NCI-H345 (cell line): ENCODE measurements at regions not wholly inside any gene's neighbourhood (a gene's known extent, or its start where the extent isn't known, plus 50 kb on each side); places are given as distances from the start of the nearest gene placed in this dataset.
"Not testable (repeated sequence)": the region's sequence is repeated elsewhere in the genome, so short reads cannot be mapped to it uniquely, and the experiment has no call there.

Experiments used
- DNase-seq: peaks from one replicate; lab custom pipeline; 2025; lab: John Stamatoyannopoulos, UW

DNA sequence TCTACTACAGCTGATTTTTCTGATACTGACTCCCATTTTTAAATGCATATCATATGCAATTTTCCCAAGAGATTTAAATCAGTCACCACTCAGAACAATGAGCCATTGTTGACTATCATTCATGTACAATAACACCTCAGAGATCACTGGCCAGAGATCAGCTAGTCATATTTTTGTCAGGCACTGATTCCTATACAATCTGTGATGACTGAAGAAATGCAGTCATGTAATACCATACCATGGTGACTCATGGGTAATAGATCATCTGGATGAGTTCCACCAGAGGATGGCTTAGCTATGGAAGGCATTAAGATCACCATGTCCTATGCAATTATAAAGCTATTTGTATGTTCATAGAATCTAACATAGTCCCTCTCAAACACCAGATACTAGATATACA lies 285.7 kb upstream of the DCC start:
- no peak for DNase-seq

DNA sequence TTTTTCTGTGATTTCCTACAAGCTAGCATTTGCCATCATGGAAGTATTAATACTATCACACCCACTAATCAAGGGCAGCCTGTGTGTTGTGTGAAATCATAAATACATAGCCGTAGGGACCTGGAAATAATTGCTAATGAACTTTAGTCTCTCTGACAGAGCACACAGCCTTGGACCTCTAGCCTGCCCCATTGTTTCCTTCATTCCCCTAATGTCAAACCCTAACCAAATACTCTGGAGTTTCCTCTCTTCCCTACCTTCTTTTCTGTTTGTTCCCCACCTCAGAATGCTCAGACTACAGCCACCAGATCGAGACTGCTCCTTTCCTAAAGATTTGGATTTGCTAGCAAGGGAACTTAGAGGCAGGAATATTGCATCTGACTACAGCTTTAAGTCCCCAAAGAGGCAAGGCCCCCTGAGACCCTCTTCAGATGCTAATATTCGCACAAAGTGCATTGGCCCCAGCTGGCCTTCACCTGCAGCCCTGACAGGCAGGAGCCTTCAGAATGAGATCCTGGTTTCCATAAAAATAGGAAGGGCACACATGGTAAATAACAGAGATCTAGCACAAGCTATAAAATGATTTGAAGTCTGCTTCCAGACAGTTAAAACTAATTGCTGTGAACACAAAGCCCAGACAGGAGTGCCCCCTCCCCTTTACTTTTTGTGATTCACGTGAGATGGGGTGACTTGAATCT lies 279.2 kb upstream of the DCC start:
- DNase-seq: no peak

DNA sequence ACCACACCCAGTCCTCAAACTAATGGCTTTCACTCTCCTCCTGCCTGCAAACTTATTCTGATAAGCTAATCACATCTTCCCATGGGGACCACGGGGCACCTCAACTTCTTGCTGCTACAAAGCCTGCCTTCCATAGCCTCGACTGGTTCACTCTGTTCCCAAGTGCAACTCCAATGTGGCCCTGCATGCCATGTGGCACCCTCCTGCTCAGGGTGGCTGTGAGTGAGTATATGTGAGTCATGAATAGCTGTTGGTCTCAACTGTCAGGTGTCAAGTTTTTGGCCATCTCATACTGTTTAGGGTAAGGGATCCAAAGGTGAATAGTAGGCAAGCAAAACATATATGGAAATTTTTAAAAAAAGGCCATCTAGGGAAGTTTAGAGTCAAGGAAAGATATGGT lies 276.1 kb upstream of the DCC start:
- DNase-seq: no peak

DNA sequence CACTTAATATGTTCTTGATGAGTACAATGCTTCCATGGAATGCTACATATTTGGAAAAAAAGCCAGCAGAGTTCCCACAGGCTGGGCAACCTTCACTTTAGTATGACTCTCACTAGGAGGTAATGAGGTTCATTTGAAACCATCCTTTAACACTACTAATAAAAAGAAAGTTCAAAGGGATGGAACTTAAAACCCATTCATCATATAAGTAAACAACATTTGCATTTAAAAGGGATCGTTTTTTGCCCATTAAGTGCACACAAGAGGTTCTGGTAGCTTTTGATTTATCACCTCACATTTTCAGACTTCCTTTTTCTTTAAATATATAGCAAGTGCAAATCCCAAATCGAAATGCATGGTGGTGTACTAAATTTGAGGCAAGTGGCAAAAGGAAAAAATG lies 270.8 kb upstream of the DCC start:
- DNase-seq: no peak

DNA sequence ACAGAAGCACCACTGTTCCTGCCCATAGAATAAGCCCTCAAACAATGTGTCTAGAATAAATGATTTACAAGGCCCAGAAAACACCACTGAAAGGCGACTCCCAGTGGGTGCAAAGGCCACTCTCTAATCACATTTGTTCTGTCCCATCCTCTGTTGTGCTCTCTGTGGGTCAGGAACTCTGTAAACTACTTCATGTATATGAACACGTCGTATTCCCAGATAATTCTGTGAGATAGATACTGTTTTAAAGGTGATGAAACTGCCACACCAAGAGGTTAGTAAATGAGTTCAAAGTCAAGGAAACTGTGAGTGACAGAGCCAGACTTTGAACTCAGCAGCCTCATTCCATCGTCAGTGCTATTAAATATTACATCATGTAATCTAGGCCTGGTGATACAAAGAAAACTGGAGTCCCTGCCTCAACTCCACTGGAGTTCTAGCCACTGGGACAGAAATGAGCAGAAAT lies 269.7 kb upstream of the DCC start:
- DNase-seq: no peak

DNA sequence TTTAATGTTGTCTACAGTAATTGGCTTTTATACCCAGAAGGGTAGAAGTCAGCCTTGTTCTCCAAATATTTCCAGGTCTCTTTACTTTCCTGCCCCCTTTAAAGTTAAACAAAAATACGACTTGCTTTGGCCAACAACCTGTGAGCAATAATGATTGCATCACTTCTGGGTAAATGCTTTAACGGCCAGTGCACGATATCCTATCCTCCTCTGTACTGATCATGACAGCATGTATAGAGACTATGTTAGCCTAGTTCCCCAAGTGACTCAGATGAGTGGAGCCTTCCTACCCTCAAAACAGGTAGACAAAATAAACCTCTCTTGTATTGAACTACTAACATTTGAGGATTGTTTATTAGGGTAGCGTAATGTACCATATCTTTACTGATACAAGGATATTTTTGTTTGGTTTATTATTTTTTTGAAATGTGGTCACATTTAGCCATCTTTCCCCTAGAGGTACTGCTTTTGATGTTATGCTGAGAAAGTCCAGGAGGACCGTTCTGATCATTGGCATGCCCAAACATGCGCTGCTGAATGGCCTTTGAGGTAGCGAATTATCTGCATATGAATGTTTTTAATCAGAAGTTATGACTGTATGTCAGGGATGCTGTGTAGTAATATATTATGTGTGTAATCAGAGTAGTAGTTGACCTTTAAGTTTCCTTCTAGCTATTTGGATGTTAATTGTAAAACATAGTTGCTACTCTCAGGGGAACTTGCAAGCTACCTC lies 262.6 kb upstream of the DCC start:
- DNase-seq: no peak

DNA sequence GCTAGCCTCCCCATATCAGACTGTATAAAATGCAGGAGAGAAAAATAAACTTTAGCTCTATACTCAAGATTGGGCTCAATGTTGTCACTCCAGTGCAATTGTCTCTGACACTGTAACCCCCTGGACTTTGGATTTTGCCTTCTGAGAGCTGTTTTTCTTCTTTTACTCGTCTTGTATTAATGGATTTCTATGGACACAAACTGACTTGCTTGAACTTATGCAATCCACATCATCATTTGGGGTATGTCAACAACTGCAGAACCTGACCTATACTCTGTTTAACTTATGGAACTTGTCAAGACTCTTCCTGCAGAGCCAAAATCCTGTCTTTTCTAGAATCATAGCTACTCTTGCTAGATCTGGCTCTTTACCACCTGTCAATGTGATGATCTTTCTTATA lies 257.8 kb upstream of the DCC start:
- no peak for DNase-seq

DNA sequence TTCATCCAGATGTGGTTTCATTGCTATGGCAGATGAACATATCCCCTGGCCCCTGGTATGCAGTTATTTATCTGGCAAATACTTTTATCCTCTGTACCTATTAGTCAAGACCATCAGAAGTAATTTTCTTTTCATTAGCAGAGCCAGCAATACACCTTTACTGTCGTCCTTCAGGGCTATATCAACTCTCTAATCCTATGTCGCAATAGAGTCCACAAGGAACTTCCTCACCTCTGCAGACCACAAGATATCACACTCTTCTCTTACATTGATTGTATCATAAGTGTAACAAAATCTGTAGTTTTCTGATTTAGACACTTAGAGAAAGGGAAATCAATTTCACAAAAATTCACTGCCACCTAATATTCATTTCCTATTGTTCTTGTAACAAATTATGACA lies 252.9 kb upstream of the DCC start:
- DNase-seq: no peak

DNA sequence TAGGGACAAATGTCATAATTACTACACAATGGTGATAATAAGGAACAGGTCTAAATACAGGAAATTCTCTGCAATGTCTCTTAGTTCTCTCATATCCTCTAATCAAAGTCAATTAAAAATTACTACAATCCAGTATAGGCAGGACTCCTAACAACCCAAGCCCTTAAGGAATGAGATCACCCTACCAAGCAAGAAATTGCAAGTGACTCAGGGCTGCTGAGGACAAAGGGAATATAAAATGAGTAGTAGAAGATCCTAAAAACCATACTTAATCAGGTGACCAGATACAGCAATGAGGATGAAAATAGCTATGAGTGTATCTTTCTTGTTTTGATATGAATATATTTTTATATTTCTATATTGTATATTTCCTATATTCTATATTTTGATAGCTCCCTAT lies 250.0 kb upstream of the DCC start:
- no peak for DNase-seq

DNA sequence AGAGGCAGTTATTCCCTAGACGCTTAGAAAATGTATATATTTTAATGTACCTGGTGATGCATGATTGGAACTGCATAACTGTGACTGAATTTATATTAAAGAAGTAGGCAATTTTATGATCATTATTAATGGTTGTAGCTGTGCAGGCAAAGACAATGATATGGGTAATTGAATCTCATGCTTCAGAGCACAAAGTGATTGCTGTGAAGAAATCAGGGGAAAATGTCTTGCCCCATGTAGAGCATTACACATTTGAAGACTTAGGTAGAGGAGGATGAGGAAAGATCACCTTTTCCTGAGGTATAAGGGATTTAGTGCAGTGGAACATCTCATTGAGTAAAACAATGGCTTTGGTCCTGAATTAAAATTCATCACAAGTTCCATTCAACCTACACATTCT lies 246.8 kb upstream of the DCC start:
- DNase-seq: no peak

DNA sequence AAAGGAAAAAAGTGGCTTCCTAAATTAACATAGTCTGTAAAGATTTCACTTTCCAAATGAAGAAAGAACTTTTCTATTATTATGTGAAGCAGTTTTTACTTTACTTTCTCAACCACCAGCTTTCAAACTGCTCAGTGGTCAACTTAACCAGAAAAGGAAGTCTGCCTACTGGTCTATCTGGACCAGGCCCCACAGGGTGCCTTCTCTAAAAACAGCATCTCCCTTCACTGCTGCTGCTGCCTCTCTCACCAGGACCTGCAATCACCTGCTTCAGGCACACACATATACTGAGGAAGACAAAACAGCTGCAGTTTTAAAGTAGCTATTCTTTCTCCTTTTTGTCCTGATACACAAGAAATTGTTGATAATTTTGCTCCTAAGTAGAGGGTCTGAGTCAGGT lies 221.3 kb upstream of the DCC start:
- DNase-seq: no peak

DNA sequence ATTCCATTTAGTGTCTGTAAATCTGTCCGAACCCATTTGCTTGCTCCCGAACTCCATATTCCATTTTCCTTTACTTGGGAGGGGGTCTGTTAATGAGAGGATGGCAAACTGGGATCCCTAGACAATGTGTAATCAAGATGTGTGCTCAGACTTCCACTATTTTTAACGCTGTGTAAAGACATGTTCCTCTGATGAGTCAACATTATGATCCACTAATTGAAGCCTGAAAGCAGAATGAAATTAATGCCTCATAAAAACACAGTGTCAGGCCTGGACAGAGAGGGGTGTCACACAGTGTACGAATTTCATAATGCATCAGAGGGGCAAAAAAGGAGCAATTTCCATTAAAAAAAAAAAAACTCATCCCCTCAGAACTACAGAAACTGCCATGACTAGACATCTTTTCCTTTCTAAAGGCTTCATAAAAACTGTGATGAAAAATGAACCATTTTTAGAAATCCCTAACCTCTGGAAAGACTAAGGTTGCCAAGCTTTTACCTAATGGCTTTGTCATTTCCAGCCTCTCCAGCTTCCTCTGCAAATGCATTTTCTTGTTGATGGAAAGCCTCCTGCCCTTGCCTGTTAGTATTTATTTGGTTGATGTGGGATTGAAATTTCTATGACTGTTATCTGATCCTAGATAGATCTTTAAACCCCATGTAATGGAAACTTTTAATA lies 209.2 kb upstream of the DCC start:
- no peak for DNase-seq

DNA sequence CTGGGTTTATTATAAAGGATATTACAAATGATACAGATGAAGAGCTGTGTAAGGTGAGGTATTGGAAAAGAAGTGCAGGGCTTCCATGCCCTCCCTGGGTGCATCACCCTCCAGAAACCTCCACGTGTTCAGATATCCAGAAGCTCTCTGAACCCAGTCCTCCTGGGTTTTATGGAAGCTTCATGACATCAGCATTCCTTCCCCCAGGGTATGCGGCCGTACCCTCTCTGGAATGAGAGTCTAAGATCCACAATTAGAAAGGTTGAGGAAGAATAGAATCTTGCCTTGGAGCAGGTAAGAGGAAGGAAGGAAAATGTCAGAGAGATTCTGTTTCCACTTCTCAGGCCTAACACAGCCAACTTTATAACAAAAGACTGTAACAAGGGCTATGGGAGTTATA lies 208.2 kb upstream of the DCC start:
- DNase-seq: no peak

DNA sequence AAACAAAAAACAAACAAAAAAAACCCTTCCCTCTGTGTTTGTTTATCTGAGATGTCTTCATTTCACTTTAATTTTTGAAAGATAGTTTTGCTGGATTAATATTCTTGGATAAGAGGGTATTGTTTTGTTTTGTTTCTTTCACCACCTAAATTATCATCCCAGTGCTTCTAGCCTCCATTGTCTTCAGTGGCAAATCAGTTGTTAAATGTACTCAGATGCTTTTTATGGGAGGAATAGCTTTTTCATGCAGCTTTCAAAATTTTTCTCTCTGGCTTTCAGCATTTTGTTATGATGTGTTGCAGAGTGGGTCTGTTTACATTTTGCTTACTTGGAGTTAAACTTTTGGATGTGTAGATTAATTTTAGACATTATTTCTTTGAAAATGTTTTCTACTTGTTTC lies 203.5 kb upstream of the DCC start:
- no peak for DNase-seq

DNA sequence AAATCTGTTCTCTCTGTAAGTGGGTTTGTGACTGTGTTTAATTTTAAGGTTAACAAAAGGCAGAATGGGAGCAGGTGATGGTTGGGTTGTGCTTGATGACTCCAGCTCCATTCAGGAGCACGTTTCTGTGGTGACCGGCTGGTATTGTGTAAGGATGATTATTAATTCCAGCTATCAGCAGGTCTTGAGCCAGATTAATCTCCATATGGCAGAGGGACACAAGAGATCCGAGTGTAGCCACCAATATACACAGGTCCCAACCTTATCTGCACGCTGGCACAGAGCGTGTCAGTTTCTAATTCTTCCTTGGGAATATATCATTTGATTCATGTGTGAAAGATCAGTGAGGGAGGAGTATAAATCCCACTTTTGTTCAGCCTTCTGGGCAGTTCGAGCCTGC lies 199.0 kb upstream of the DCC start:
- DNase-seq: no peak

DNA sequence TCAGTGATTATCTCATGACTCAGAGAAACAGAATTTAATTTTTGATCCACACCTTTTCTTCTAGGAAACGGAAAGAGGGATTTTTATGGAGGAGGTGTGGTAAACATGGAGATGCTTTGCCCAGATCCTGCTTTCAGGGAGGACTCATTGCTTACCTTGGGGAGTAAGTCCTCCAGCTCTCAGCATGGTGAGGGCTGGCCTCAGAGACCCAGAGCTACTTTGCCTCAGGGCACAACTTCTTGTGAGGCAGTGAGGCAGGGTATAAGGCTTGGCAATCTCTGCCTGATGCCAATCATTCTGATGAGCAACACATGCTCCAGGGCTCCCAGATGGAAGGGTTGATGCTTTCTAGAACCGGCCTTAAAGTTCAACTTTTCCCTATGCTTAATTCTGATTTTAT lies 189.9 kb upstream of the DCC start:
- DNase-seq: no peak

DNA sequence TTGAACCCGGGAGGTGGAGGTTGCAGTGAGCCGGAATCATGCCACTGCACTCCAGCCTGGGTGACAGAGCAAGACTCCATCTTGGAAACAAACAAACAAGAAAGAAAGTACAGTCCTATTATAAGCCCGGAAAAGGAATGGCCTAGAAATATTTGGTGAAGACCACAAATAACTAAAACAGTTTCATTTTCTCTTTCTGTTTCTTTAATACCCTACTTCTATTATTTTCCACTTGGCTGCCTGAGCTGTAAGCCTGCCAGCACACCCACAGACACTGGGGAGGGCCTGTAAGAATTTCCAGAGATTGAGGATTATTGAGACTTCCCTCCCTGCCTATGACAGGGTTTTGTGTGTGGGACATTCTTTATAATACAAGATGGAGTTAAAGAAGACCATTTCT lies 188.0 kb upstream of the DCC start:
- DNase-seq: no peak

DNA sequence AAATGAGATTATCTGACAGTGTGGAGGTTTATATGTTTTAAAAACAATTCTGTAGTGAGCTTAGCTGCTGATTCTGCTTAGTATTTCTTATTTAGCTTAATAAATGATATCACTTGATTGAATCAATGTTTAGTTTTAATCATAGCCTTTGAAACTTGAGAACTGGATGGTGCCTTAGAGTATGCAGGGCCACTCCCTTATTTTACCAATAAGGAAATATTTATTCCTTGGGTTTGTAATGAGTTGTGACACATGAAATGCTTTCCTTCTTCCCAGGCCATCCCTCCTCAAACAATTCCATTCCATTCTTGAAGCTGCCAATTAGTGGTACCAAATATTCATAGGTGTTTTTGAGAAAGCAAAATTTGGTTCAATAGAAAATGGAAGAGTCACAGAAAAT lies 183.8 kb upstream of the DCC start:
- DNase-seq: no peak

DNA sequence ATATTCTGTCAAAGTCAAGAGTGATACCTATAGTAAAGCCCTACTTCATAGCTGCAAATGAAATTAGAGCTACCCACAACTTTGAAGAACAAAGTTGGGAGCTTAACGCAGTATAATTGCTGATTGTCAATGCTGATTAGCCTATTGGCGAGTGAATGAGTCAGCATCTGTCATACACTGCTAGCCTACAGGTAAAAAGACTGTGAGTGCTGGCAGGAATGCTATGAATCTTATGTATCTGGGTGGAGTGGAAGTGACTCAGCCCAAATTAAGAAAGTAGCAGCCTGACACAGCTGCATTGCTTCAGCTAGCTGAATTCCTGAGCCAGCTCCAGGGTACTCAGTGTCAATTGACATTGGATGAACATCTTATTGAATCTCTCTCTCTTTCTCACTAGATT lies 179.4 kb upstream of the DCC start:
- no peak for DNase-seq

DNA sequence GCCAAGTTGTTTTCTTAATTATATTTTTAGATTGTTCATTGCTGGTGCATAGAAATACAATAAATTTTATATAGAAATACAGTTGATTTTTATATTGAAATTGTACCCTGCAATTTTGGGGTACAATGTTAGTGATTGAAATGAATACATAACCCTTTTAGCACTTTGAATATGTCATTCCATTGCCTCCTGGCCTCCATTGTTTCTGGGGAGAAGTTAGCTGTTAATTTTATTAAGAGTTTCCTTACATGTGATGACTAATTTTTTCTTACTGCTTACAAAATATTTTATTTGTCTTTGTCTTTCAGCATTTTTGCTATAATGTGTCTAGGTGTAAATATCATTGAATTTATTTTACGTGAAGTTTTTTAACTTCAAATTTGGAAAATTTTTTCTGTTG lies 176.5 kb upstream of the DCC start:
- no peak for DNase-seq

DNA sequence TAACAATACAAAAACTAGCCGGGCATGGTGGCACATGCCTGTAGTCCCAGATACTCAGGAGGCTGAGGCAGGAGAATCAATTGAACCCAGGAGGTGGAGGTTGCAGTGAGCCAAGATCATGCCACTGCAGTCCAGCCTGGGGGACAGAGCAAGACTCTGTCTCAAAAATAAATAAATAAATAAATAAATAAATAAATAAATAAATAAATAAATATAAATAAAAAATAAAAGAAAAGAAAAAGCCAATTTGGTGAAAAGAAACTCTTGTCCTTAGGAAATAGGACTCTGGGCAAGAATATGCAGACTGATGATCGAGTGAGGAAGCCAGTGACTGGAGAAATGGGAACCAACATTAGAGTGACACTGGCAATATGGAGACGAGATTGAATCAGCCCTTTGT lies 171.9 kb upstream of the DCC start:
- DNase-seq: not testable (repeated sequence)

DNA sequence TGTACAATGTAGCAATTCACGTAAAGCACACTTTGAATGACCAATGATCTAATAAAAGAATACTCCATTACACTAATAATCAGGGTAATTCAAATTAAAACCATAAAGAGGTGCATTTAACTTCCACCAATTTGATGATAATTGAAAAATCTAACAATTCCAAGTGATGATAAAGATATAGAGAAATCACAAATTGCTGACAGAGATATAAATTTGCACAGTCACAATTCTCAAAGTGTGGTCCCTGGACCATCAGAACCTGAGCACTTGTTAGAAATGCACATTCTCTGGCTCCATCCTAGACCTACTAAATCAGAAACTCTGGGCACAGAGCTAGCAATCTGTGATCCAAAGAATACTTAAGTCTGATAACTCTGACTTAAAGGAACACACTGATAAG lies 165.8 kb upstream of the DCC start:
- DNase-seq: no peak

DNA sequence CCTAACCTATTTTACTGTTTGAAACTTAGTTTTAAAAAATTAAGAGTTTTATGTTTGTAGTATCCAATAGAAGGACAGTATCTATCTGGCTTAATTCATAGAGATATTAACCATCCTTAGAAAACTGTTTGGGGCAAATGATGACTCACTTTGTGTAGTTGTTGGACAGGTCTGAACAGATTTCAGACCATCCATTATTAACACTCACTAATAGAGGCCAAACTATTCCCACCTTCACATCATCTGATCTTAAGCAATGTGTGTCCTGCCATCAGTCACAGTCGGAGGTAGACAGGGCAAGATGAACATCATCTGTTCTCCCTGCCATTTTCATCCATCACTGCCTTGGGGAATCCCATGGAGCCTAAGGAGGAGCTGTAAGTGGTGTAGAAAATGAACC lies 164.6 kb upstream of the DCC start:
- DNase-seq: no peak
